Right renal pelvis (tissue), 4 donors: ENCODE measurements at regions not wholly inside any gene's neighbourhood (a gene's known extent, or its start where the extent isn't known, plus 50 kb on each side); places are given as distances from the start of the nearest gene placed in this dataset.
A peak's percentile ranks its signal among the peaks of the same experiment; 100 is the strongest.
"Not testable (repeated sequence)": the region's sequence is repeated elsewhere in the genome, so short reads cannot be mapped to it uniquely, and the experiment has no call there.

Source experiments
- DNase-seq, 4 donors: peaks; one replicate each; pipeline ENCODE4 v3.0.0-alpha.2; 2013; ENCODE audit warnings: low read depth in 4 of 4, low spot score in 3 of 4, missing footprints in 1 of 4

GRCh38 chrX:7640392-7640791, 202.6 kb upstream of the VCX start:
- DNase-seq: no peak

GRCh38 chrX:7638078-7638710, 204.8 kb upstream of the VCX start:
- no peak for DNase-seq

- no peak for DNase-seq
Measured at GRCh38 chrX:7637066-7637465, 205.9 kb upstream of the VCX start.

- no peak for DNase-seq
Measured at GRCh38 chrX:7635604-7636003, 207.4 kb upstream of the VCX start.

- DNase-seq: no peak
Measured at GRCh38 chrX:7620560-7620959, 222.4 kb upstream of the VCX start.

GRCh38 chrX:7617994-7618393, 225.0 kb upstream of the VCX start:
- DNase-seq: no peak

GRCh38 chrX:7614616-7615015, 228.4 kb upstream of the VCX start:
- no peak for DNase-seq

- not testable (repeated sequence) for DNase-seq
Measured at GRCh38 chrX:7608625-7609024, 234.3 kb upstream of the VCX start.

GRCh38 chrX:7606039-7606652, 236.8 kb upstream of the VCX start:
- no peak for DNase-seq

GRCh38 chrX:7603387-7603786, 239.6 kb upstream of the VCX start:
- DNase-seq: no peak

GRCh38 chrX:7596822-7597221, 246.1 kb upstream of the VCX start:
- DNase-seq: no peak

GRCh38 chrX:7593370-7593769, 249.6 kb upstream of the VCX start:
- DNase-seq: not testable (repeated sequence)

- no peak for DNase-seq
Measured at GRCh38 chrX:7586126-7586525, 256.8 kb upstream of the VCX start.

- DNase-seq: no peak
Measured at GRCh38 chrX:7582191-7582590, 260.8 kb upstream of the VCX start.

GRCh38 chrX:7580127-7580526, 262.8 kb upstream of the VCX start:
- no peak for DNase-seq

GRCh38 chrX:7574325-7574724, 268.6 kb upstream of the VCX start:
- peak in 2 of 4 donors; percentile 8 for DNase-seq

- DNase-seq: no peak
Measured at GRCh38 chrX:7570432-7571029, 272.4 kb upstream of the VCX start.

GRCh38 chrX:7568597-7568996, 274.4 kb upstream of the VCX start:
- DNase-seq: no peak

GRCh38 chrX:7568130-7568529, 274.8 kb upstream of the VCX start:
- DNase-seq: no peak

- no peak for DNase-seq
Measured at GRCh38 chrX:7552760-7553159, 290.2 kb upstream of the VCX start.

GRCh38 chrX:7546551-7547080, 296.4 kb upstream of the VCX start:
- DNase-seq: no peak

GRCh38 chrX:7545564-7545963, 297.4 kb upstream of the VCX start:
- no peak for DNase-seq
